ENCODE measurements at regions not wholly inside any gene's neighbourhood (a gene's known extent, or its start where the extent isn't known, plus 50 kb on each side); places are given as distances from the start of the nearest gene placed in this dataset.

GRCh38 chr2:42908518-42909200 is 116.3 kb upstream of the HAAO start:
- TF ChIP-seq CTCF (IDR thresholded peaks at IDR 0.05; ENCODE audit: low read depth, low read length, poor library complexity, severe bottlenecking) (no peak), EZH2phosphoT487 (IDR thresholded peaks at IDR 0.05; ENCODE audit: borderline replicate concordance, low read length) (no peak)
